H1 (cell line): ENCODE measurements at regions not wholly inside any gene's neighbourhood (a gene's known extent, or its start where the extent isn't known, plus 50 kb on each side); places are given as distances from the start of the nearest gene placed in this dataset.

Source experiments
- BACH1 ChIP-seq: IDR thresholded peaks from 2 replicates; pipeline ENCODE4 v1.6.1; 2012; ENCODE audit warnings: low read length, improper control_type of control experiment
- CBX8 ChIP-seq: fragments of 300-800, 300-1000 bp; sonication (generic); IDR thresholded peaks from 2 replicates; pipeline ENCODE4 v1.7.1; 2016; ENCODE audit warnings: low read depth, low read length, borderline replicate concordance
- CREB1 ChIP-seq: IDR thresholded peaks from 2 replicates; pipeline ENCODE4 v1.6.1; 2012; ENCODE audit warnings: inconsistent platforms
- GTF2F1 ChIP-seq: IDR thresholded peaks from 2 replicates; pipeline ENCODE4 v1.6.1; 2012; ENCODE audit warnings: low read depth, low read length, improper control_type of control experiment, borderline replicate concordance
- HDAC6 ChIP-seq: IDR thresholded peaks from one replicate; pipeline ENCODE4 v1.7.1; 2012; ENCODE audit warnings: low read depth, mild to moderate bottlenecking, inconsistent platforms, low read length, moderate library complexity
- MAFK ChIP-seq: IDR thresholded peaks from 2 replicates; pipeline ENCODE4 v1.6.1; 2012; ENCODE audit warnings: low read depth, mild to moderate bottlenecking, improper control_type of control experiment, low read length
- TAF7 ChIP-seq: optimal IDR thresholded peaks from 2 replicates; pipeline ENCODE3; 2011; ENCODE audit warnings: low read depth, mild to moderate bottlenecking, inconsistent platforms, low read length, moderate library complexity, borderline replicate concordance
- TCF12 ChIP-seq: IDR thresholded peaks from 2 replicates; pipeline ENCODE4 v1.6.1; 2011; ENCODE audit warnings: low read depth, mild to moderate bottlenecking, low read length
- TF ChIP-seq, protein P1 (sequence below): fragments of 300-600 bp; sonication (generic); IDR thresholded peaks from 2 replicates; pipeline ENCODE4 v1.7.1; 2012; ENCODE audit warnings: low read length, moderate library complexity, mild to moderate bottlenecking, inconsistent platforms; ENCODE audit not compliant: insufficient replicate concordance
- TF ChIP-seq, protein P2 (sequence below): IDR thresholded peaks from 2 replicates; pipeline ENCODE4 v1.6.1; 2012; ENCODE audit warnings: inconsistent platforms

DNA sequence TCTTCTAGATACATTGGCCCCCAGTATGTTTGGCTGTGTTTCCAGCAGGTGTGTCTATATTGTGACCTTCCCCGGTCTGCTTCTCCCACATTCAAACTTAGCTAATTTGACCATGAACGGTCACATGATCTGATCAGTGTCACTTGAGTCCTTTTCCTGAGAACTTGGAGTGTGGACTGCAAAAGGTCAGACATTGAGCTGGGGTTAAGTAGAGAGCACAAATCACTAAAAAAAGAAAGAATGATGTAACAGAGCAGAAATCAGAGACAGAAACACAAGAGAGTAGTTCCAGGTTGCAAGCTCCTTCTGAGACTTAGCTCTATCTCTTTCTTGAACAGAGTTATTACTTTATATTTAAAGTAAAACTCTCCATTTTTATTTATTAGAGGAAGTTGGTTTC is 733.9 kb downstream of the CBLN4 start (continued):
- TF ChIP-seq, protein P1, sequence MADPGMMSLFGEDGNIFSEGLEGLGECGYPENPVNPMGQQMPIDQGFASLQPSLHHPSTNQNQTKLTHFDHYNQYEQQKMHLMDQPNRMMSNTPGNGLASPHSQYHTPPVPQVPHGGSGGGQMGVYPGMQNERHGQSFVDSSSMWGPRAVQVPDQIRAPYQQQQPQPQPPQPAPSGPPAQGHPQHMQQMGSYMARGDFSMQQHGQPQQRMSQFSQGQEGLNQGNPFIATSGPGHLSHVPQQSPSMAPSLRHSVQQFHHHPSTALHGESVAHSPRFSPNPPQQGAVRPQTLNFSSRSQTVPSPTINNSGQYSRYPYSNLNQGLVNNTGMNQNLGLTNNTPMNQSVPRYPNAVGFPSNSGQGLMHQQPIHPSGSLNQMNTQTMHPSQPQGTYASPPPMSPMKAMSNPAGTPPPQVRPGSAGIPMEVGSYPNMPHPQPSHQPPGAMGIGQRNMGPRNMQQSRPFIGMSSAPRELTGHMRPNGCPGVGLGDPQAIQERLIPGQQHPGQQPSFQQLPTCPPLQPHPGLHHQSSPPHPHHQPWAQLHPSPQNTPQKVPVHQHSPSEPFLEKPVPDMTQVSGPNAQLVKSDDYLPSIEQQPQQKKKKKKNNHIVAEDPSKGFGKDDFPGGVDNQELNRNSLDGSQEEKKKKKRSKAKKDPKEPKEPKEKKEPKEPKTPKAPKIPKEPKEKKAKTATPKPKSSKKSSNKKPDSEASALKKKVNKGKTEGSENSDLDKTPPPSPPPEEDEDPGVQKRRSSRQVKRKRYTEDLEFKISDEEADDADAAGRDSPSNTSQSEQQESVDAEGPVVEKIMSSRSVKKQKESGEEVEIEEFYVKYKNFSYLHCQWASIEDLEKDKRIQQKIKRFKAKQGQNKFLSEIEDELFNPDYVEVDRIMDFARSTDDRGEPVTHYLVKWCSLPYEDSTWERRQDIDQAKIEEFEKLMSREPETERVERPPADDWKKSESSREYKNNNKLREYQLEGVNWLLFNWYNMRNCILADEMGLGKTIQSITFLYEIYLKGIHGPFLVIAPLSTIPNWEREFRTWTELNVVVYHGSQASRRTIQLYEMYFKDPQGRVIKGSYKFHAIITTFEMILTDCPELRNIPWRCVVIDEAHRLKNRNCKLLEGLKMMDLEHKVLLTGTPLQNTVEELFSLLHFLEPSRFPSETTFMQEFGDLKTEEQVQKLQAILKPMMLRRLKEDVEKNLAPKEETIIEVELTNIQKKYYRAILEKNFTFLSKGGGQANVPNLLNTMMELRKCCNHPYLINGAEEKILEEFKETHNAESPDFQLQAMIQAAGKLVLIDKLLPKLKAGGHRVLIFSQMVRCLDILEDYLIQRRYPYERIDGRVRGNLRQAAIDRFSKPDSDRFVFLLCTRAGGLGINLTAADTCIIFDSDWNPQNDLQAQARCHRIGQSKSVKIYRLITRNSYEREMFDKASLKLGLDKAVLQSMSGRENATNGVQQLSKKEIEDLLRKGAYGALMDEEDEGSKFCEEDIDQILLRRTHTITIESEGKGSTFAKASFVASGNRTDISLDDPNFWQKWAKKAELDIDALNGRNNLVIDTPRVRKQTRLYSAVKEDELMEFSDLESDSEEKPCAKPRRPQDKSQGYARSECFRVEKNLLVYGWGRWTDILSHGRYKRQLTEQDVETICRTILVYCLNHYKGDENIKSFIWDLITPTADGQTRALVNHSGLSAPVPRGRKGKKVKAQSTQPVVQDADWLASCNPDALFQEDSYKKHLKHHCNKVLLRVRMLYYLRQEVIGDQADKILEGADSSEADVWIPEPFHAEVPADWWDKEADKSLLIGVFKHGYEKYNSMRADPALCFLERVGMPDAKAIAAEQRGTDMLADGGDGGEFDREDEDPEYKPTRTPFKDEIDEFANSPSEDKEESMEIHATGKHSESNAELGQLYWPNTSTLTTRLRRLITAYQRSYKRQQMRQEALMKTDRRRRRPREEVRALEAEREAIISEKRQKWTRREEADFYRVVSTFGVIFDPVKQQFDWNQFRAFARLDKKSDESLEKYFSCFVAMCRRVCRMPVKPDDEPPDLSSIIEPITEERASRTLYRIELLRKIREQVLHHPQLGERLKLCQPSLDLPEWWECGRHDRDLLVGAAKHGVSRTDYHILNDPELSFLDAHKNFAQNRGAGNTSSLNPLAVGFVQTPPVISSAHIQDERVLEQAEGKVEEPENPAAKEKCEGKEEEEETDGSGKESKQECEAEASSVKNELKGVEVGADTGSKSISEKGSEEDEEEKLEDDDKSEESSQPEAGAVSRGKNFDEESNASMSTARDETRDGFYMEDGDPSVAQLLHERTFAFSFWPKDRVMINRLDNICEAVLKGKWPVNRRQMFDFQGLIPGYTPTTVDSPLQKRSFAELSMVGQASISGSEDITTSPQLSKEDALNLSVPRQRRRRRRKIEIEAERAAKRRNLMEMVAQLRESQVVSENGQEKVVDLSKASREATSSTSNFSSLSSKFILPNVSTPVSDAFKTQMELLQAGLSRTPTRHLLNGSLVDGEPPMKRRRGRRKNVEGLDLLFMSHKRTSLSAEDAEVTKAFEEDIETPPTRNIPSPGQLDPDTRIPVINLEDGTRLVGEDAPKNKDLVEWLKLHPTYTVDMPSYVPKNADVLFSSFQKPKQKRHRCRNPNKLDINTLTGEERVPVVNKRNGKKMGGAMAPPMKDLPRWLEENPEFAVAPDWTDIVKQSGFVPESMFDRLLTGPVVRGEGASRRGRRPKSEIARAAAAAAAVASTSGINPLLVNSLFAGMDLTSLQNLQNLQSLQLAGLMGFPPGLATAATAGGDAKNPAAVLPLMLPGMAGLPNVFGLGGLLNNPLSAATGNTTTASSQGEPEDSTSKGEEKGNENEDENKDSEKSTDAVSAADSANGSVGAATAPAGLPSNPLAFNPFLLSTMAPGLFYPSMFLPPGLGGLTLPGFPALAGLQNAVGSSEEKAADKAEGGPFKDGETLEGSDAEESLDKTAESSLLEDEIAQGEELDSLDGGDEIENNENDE, result no peak
- TF ChIP-seq, protein P2, sequence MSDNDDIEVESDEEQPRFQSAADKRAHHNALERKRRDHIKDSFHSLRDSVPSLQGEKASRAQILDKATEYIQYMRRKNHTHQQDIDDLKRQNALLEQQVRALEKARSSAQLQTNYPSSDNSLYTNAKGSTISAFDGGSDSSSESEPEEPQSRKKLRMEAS, result no peak
- TF ChIP-seq TAF7 (no peak), GTF2F1 (no peak), CREB1 (no peak), HDAC6 (no peak), TCF12 (no peak), MAFK (no peak), BACH1 (no peak), CBX8 (no peak)
